SK-N-SH treated with all-trans-retinoic acid at 6 μM for 48 hours (cell line): ENCODE measurements at regions not wholly inside any gene's neighbourhood (a gene's known extent, or its start where the extent isn't known, plus 50 kb on each side); places are given as distances from the start of the nearest gene placed in this dataset.

Experiments
- ATAC-seq: fragments of 200-7000 bp; cut with Tn5 transposase; 3 replicates; pipeline ENCODE4 v1.9.1; 2020; ENCODE audit warnings: mild to moderate bottlenecking, moderate library complexity
- ARNTL ChIP-seq: fragments of 450-650 bp; formaldehyde crosslinking; IDR thresholded peaks from 2 replicates; pipeline ENCODE4 v1.5.0; 2020; ENCODE audit warnings: low read depth, mild to moderate bottlenecking, moderate library complexity, borderline replicate concordance
- BACH2 ChIP-seq: fragments of 250-450 bp; sonication (Bioruptor Pico); IDR thresholded peaks from 2 replicates; pipeline ENCODE4 v1.9.0; 2021; ENCODE audit warnings: mild to moderate bottlenecking, borderline replicate concordance
- CSDC2 ChIP-seq: fragments of 250-450 bp; sonication (Bioruptor Pico); IDR thresholded peaks from 2 replicates; pipeline ENCODE4 v1.5.0; 2020; ENCODE audit warnings: mild to moderate bottlenecking, moderate library complexity
- ESRRG ChIP-seq: fragments of 250-450 bp; sonication (Bioruptor Pico); IDR thresholded peaks from 2 replicates; pipeline ENCODE4 v1.6.1; 2021; ENCODE audit warnings: mild to moderate bottlenecking
- GLIS3 ChIP-seq: fragments of 250-450 bp; sonication (Bioruptor Pico); IDR thresholded peaks from 2 replicates; pipeline ENCODE4 v1.5.0; 2020; ENCODE audit warnings: mild to moderate bottlenecking, moderate library complexity
- ISL1 ChIP-seq: fragments of 250-450 bp; sonication (Bioruptor Pico); IDR thresholded peaks from 2 replicates; pipeline ENCODE4 v2.1.2; 2022; ENCODE audit warnings: mild to moderate bottlenecking, moderate library complexity
- OSR1 ChIP-seq: fragments of 250-450 bp; sonication (Bioruptor Pico); IDR thresholded peaks from 2 replicates; pipeline ENCODE4 v1.8.0; 2022; ENCODE audit warnings: moderate library complexity, mild to moderate bottlenecking, inconsistent platforms
- RARB ChIP-seq: fragments of 250-450 bp; sonication (Bioruptor Pico); IDR thresholded peaks from 2 replicates; pipeline ENCODE4 v1.8.0; 2021; ENCODE audit warnings: mild to moderate bottlenecking, moderate library complexity
- SNAI2 ChIP-seq: fragments of 250-450 bp; sonication (Bioruptor Pico); IDR thresholded peaks from 2 replicates; pipeline ENCODE4 v1.5.0; 2020; ENCODE audit warnings: mild to moderate bottlenecking, moderate library complexity
- TCF4 ChIP-seq: fragments of 250-450 bp; sonication (Bioruptor Pico); IDR thresholded peaks from 2 replicates; pipeline ENCODE4 v1.8.0; 2021; ENCODE audit warnings: mild to moderate bottlenecking, moderate library complexity, borderline replicate concordance
- TOX ChIP-seq: fragments of 250-450 bp; sonication (Bioruptor Pico); IDR thresholded peaks from 2 replicates; pipeline ENCODE4 v1.8.0; 2021; ENCODE audit warnings: mild to moderate bottlenecking, moderate library complexity, borderline replicate concordance
- ZFP3 ChIP-seq: fragments of 250-450 bp; sonication (Bioruptor Pico); IDR thresholded peaks from 2 replicates; pipeline ENCODE4 v1.5.0; 2020; ENCODE audit warnings: mild to moderate bottlenecking, moderate library complexity
- ZFP30 ChIP-seq: fragments of 450-650 bp; formaldehyde crosslinking; IDR thresholded peaks from 2 replicates; pipeline ENCODE4 v1.5.0; 2022; ENCODE audit warnings: mild to moderate bottlenecking, moderate library complexity
- ZNF565 ChIP-seq: fragments of 450-650 bp; formaldehyde crosslinking; conservative IDR thresholded peaks from 2 replicates; pipeline ENCODE4 v1.5.0; 2020; ENCODE audit warnings: low read depth, mild to moderate bottlenecking, moderate library complexity
- ZNF8 ChIP-seq: fragments of 450-650 bp; formaldehyde crosslinking; IDR thresholded peaks from 2 replicates; pipeline ENCODE4 v1.5.0; 2020; ENCODE audit warnings: mild to moderate bottlenecking, moderate library complexity
- TF ChIP-seq, protein P1 (sequence below): fragments of 250-450 bp; sonication (Bioruptor Pico); IDR thresholded peaks from 2 replicates; pipeline ENCODE4 v1.8.0; 2021; ENCODE audit warnings: low read depth, mild to moderate bottlenecking, moderate library complexity, borderline replicate concordance
- TF ChIP-seq, protein P2 (sequence below): fragments of 250-450 bp; sonication (Bioruptor Pico); IDR thresholded peaks from 2 replicates; pipeline ENCODE4 v1.5.0; 2020; ENCODE audit warnings: mild to moderate bottlenecking, moderate library complexity
- TF ChIP-seq, protein P3 (sequence below): fragments of 250-450 bp; sonication (Bioruptor Pico); IDR thresholded peaks from 2 replicates; pipeline ENCODE4 v1.5.1; 2020; ENCODE audit warnings: low read depth, mild to moderate bottlenecking, moderate library complexity
- TF ChIP-seq, protein P4 (sequence below): fragments of 250-450 bp; sonication (Bioruptor Pico); IDR thresholded peaks from 2 replicates; pipeline ENCODE4 v1.8.0; 2020; ENCODE audit warnings: mild to moderate bottlenecking, moderate library complexity, borderline replicate concordance

DNA sequence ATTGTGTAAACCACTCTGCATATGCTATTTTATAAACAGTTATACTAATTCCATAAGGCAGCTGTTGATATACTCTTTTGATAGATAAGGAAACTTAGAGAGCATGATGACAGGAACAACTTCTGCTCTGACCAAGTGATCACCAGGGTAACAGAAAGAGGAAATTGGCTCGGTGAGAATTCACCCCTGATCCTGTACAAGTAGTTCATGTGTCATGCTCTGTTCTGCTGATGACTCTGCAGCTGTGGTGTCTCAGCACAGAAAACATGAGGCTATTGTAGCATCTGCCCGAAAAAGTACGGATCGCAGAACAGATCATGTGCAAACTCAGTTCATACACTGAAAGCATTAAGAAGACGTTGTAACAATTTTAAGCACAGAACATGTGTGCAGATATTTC is 345.0 kb downstream of the LRIG3 start (continued):
- TF ChIP-seq RARB (CRISPR knock-in tag) = no peak

DNA sequence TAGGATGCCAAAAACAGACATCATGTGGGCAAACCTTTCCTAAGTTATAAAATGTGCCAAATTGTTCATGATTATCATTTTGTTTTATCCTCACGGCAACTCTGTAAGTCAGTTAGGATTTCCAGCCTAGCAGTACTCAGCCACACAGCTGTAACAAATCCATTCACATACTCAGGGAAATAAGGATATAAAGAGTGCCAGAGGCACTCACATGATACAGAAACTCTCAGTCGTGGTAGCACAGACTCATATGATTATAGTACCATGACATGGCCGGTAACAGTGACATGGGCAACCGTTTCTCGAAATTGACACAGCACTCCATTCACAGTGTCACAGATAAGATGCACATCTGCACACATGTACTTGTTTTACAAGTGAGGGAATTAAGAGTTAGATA is 344.2 kb downstream of the LRIG3 start:
- no peak for ATAC-seq
- TF ChIP-seq ISL1 = no peak
- TF ChIP-seq GLIS3 (CRISPR knock-in tag) = no peak
- TF ChIP-seq SNAI2 (CRISPR knock-in tag) = no peak
- TF ChIP-seq, protein P1, sequence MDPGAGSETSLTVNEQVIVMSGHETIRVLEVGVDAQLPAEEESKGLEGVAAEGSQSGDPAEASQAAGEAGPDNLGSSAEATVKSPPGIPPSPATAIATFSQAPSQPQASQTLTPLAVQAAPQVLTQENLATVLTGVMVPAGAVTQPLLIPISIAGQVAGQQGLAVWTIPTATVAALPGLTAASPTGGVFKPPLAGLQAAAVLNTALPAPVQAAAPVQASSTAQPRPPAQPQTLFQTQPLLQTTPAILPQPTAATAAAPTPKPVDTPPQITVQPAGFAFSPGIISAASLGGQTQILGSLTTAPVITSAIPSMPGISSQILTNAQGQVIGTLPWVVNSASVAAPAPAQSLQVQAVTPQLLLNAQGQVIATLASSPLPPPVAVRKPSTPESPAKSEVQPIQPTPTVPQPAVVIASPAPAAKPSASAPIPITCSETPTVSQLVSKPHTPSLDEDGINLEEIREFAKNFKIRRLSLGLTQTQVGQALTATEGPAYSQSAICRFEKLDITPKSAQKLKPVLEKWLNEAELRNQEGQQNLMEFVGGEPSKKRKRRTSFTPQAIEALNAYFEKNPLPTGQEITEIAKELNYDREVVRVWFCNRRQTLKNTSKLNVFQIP (CRISPR knock-in tag) = no peak
- TF ChIP-seq, protein P2, sequence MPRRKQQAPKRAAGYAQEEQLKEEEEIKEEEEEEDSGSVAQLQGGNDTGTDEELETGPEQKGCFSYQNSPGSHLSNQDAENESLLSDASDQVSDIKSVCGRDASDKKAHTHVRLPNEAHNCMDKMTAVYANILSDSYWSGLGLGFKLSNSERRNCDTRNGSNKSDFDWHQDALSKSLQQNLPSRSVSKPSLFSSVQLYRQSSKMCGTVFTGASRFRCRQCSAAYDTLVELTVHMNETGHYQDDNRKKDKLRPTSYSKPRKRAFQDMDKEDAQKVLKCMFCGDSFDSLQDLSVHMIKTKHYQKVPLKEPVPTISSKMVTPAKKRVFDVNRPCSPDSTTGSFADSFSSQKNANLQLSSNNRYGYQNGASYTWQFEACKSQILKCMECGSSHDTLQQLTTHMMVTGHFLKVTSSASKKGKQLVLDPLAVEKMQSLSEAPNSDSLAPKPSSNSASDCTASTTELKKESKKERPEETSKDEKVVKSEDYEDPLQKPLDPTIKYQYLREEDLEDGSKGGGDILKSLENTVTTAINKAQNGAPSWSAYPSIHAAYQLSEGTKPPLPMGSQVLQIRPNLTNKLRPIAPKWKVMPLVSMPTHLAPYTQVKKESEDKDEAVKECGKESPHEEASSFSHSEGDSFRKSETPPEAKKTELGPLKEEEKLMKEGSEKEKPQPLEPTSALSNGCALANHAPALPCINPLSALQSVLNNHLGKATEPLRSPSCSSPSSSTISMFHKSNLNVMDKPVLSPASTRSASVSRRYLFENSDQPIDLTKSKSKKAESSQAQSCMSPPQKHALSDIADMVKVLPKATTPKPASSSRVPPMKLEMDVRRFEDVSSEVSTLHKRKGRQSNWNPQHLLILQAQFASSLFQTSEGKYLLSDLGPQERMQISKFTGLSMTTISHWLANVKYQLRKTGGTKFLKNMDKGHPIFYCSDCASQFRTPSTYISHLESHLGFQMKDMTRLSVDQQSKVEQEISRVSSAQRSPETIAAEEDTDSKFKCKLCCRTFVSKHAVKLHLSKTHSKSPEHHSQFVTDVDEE (CRISPR knock-in tag) = no peak
- TF ChIP-seq ZNF8 (CRISPR knock-in tag) = no peak
- no peak for TF ChIP-seq OSR1
- TF ChIP-seq, protein P3, sequence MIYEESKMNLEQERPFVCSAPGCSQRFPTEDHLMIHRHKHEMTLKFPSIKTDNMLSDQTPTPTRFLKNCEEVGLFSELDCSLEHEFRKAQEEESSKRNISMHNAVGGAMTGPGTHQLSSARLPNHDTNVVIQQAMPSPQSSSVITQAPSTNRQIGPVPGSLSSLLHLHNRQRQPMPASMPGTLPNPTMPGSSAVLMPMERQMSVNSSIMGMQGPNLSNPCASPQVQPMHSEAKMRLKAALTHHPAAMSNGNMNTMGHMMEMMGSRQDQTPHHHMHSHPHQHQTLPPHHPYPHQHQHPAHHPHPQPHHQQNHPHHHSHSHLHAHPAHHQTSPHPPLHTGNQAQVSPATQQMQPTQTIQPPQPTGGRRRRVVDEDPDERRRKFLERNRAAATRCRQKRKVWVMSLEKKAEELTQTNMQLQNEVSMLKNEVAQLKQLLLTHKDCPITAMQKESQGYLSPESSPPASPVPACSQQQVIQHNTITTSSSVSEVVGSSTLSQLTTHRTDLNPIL (CRISPR knock-in tag) = no peak

DNA sequence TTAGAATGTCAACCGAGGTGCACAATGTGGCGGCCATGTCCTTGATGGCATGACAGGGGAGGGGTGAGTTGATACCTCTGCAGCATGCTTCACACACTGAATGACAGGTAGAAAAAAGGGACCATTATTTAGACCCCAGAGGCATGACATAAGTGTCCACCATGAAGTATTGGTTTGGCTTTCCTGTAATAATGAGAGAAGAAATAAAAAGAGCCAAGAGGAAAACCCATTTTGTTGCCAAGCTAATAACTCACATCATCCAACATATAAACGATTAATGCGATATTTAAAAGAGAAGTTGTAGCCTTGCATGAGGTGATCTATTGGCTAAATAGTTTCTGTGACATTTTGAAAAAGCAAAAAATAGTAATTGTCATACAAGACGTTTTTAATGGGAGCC is 343.4 kb downstream of the LRIG3 start:
- no peak for ATAC-seq
- TF ChIP-seq TCF4 (CRISPR knock-in tag) (no peak), BACH2 (no peak), ESRRG (CRISPR knock-in tag) (no peak), OSR1 (no peak), ARNTL (CRISPR knock-in tag) (no peak), TOX (no peak), ZFP3 (CRISPR knock-in tag) (no peak), ZFP30 (CRISPR knock-in tag) (no peak), GLIS3 (CRISPR knock-in tag) (no peak), ZNF565 (CRISPR knock-in tag) (no peak), CSDC2 (CRISPR knock-in tag) (no peak), ISL1 (no peak)
- TF ChIP-seq, protein P2 (CRISPR knock-in tag) = no peak
- TF ChIP-seq, protein P1 (CRISPR knock-in tag) = no peak
- TF ChIP-seq, protein P4, sequence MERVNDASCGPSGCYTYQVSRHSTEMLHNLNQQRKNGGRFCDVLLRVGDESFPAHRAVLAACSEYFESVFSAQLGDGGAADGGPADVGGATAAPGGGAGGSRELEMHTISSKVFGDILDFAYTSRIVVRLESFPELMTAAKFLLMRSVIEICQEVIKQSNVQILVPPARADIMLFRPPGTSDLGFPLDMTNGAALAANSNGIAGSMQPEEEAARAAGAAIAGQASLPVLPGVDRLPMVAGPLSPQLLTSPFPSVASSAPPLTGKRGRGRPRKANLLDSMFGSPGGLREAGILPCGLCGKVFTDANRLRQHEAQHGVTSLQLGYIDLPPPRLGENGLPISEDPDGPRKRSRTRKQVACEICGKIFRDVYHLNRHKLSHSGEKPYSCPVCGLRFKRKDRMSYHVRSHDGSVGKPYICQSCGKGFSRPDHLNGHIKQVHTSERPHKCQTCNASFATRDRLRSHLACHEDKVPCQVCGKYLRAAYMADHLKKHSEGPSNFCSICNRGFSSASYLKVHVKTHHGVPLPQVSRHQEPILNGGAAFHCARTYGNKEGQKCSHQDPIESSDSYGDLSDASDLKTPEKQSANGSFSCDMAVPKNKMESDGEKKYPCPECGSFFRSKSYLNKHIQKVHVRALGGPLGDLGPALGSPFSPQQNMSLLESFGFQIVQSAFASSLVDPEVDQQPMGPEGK = no peak
